Gastrocnemius medialis (tissue), 4 donors: ENCODE measurements at regions not wholly inside any gene's neighbourhood (a gene's known extent, or its start where the extent isn't known, plus 50 kb on each side); places are given as distances from the start of the nearest gene placed in this dataset.

Experiments
- POLR2A ChIP-seq, 2 donors: fragments of 450-650 bp; IDR thresholded peaks; one replicate each; pipeline ENCODE4 v1.6.1; 2017; ENCODE audit warnings: antibody characterized with exemption in 2 of 2, mild to moderate bottlenecking in 2 of 2, moderate library complexity in 2 of 2
- TF ChIP-seq, protein P1 (sequence below), 5 experiments: fragments of 450-650 bp in 3 of 5; fragments of 200-600 bp in 2 of 5; sonication (generic) in 2 of 5; IDR thresholded peaks in 4 of 5; conservative IDR thresholded peaks in 1 of 5; 1 replicate in 4 of 5; 2 replicates in 1 of 5; pipeline ENCODE4 v1.5.1; 2016 to 2019; ENCODE audit warnings: antibody characterized with exemption in 5 of 5, mild to moderate bottlenecking in 3 of 5, moderate library complexity in 3 of 5

DNA sequence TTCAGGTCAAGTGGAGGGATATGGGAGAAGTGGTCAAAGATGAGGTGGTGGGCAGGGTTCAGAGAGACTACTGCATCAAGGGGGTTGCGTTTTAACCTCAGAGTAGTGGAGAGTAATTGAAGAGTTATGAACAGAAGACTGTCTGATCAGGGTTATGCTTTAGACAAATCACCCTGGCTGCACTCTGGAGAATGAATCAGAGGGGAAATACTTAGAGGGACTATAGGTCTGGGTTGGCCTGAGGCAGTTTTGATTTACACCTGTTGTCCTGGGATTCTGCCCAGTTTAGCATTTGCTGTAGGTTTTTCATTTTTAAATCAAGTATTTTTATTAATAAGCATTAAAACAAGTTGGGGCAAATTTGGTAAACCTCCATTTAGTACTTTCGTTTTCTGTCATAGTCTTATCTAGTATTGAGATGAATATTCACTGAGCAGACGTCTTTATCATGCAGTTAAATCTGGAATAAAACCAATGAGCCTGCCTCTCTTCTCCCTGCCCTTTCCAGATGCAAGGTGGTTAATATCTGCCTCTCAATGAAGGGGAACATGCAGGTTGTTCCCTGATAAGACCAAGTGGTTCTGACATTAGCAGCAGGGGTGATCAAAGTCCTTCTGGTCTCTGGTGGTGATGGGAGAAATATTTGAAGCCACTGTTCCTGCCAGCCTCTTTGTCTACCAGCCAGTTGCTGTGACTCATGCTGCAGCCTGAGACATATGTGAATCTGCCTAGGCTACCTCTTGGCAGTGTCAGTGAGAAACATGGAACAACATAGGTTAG, 116.0 kb upstream of the RPS6KA3 start:
- TF ChIP-seq, protein P1, sequence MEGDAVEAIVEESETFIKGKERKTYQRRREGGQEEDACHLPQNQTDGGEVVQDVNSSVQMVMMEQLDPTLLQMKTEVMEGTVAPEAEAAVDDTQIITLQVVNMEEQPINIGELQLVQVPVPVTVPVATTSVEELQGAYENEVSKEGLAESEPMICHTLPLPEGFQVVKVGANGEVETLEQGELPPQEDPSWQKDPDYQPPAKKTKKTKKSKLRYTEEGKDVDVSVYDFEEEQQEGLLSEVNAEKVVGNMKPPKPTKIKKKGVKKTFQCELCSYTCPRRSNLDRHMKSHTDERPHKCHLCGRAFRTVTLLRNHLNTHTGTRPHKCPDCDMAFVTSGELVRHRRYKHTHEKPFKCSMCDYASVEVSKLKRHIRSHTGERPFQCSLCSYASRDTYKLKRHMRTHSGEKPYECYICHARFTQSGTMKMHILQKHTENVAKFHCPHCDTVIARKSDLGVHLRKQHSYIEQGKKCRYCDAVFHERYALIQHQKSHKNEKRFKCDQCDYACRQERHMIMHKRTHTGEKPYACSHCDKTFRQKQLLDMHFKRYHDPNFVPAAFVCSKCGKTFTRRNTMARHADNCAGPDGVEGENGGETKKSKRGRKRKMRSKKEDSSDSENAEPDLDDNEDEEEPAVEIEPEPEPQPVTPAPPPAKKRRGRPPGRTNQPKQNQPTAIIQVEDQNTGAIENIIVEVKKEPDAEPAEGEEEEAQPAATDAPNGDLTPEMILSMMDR (IDR thresholded peaks at IDR 0.05 in 4 of 5, conservative IDR thresholded peaks at IDR 0.05 in 1 of 5): no peak
- no peak for TF ChIP-seq POLR2A (IDR thresholded peaks at IDR 0.05)
